GM12878 (cell line): ENCODE measurements at regions not wholly inside any gene's neighbourhood (a gene's known extent, or its start where the extent isn't known, plus 50 kb on each side); places are given as distances from the start of the nearest gene placed in this dataset.

ENCODE experiments used
- ATAC-seq: fragments of 200-7000 bp; cut with Tn5 transposase; 3 replicates; pipeline ENCODE4 v1.9.1; 2020; ENCODE audit warnings: mild to moderate bottlenecking, moderate library complexity
- BruUV-seq: library from RNA; stranded (reverse); fragments of 400-500 nt; replicated peaks from 2 replicates; lab custom pipeline; 2021; lab: Mats Ljungman, UMichigan
- CTCF ChIA-PET: fragments of 300-600 bp; sonication (Branson Sonifier 250); formaldehyde crosslinking; extraction: SDS; loops from one replicate; lab custom pipeline; 2021; ENCODE audit warnings: inconsistent platforms; lab: Yijun Ruan, JAX
- POLR2A ChIA-PET: fragments of 350-600 bp; formaldehyde crosslinking; extraction: SDS; loops from one replicate; lab custom pipeline; 2021; ENCODE audit warnings: inconsistent platforms; lab: Charles Lee
- RAD21 ChIA-PET: fragments of 300-600 bp; sonication (Branson Sonifier 250); formaldehyde crosslinking; loops from one replicate; lab custom pipeline; 2023; ENCODE audit warnings: antibody characterized with exemption; ENCODE audit not compliant: unreplicated experiment; lab: Charles Lee
- SMC1A ChIA-PET: fragments of 300-600 bp; sonication (Branson Sonifier 250); formaldehyde crosslinking; loops from one replicate; lab custom pipeline; 2023; ENCODE audit not compliant: unreplicated experiment, uncharacterized antibody; lab: Charles Lee
- DNase-seq: peaks from one replicate; pipeline ENCODE4 v3.0.0-alpha.2; 2011; ENCODE audit warnings: low read depth, low spot score
- FAIRE-seq: peaks from 3 replicates; lab custom pipeline; 2011; peaks lifted over from hg19 to GRCh38; lab: Jason Lieb, UNC
- H2AFZ ChIP-seq: 2 replicates; pipeline ENCODE4 v1.6.0; 2011; ENCODE audit warnings: low read depth, low read length, control low read depth; ENCODE audit not compliant: control insufficient read depth
- H3K27ac ChIP-seq: 2 replicates; pipeline ENCODE4 v1.5.1; 2011; ENCODE audit warnings: control low read depth; ENCODE audit not compliant: control insufficient read depth, insufficient read depth
- H3K27me3 ChIP-seq, 2 experiments: replicated peaks in 1 of 2; 2 replicates each; pipeline versions ENCODE4 v1.6.0 to v1.6.1; 2011; ENCODE audit warnings: low read length in 1 of 2; ENCODE audit not compliant: control insufficient read depth in 2 of 2, insufficient read depth in 2 of 2
- H3K36me3 ChIP-seq, 2 experiments: 2 replicates each; pipeline ENCODE4 v1.5.1; 2011; ENCODE audit warnings: low read length in 1 of 2; ENCODE audit not compliant: control insufficient read depth in 2 of 2, insufficient read depth in 2 of 2
- H3K4me1 ChIP-seq: 2 replicates; pipeline ENCODE4 v1.6.1; 2011; ENCODE audit warnings: mild to moderate bottlenecking, low read length, moderate library complexity, mixed read lengths; ENCODE audit not compliant: control insufficient read depth, insufficient read depth
- H3K4me2 ChIP-seq: 2 replicates; pipeline ENCODE4 v1.6.0; 2011; ENCODE audit warnings: control low read depth; ENCODE audit not compliant: control insufficient read depth, insufficient read depth
- H3K4me3 ChIP-seq: fragments of 200-600 bp; sonication (generic); 2 replicates; pipeline ENCODE4 v1.5.1; 2016
- H3K79me2 ChIP-seq: 2 replicates; pipeline ENCODE4 v1.6.0; 2011; ENCODE audit warnings: low read length; ENCODE audit not compliant: control insufficient read depth, insufficient read depth
- H3K9ac ChIP-seq: 2 replicates; pipeline ENCODE4 v1.8.0; 2011; ENCODE audit warnings: low read length, control low read depth, mixed read lengths; ENCODE audit not compliant: control insufficient read depth, insufficient read depth
- H3K9me3 ChIP-seq: replicated peaks from 3 replicates; pipeline ENCODE4 v1.5.1; 2011; ENCODE audit warnings: mild to moderate bottlenecking, low read length; ENCODE audit not compliant: control insufficient read depth, insufficient read depth
- H4K20me1 ChIP-seq: 2 replicates; pipeline ENCODE4 v1.6.0; 2011; ENCODE audit not compliant: control insufficient read depth, insufficient read depth
- ATF7 ChIP-seq: fragments of 450-650 bp; IDR thresholded peaks from 2 replicates; pipeline ENCODE4 v1.6.1; 2016; ENCODE audit warnings: low read depth, mild to moderate bottlenecking
- CHD1 ChIP-seq: IDR thresholded peaks from 2 replicates; pipeline ENCODE4 v1.6.1; 2012; ENCODE audit warnings: low read depth, low read length, improper control_type of control experiment
- CHD4 ChIP-seq: fragments of 200-600 bp; sonication (generic); IDR thresholded peaks from 2 replicates; pipeline ENCODE4 v1.6.1; 2016; ENCODE audit warnings: mild to moderate bottlenecking
- ESRRA ChIP-seq: IDR thresholded peaks from 2 replicates; pipeline ENCODE4 v1.6.1; 2012; ENCODE audit warnings: mild to moderate bottlenecking, low read length, improper control_type of control experiment
- MLLT1 ChIP-seq: fragments of 450-650 bp; IDR thresholded peaks from 2 replicates; pipeline ENCODE4 v1.6.1; 2016; ENCODE audit warnings: mild to moderate bottlenecking
- NRF1 ChIP-seq: conservative IDR thresholded peaks from 2 replicates; pipeline ENCODE4 v1.6.1; 2011; ENCODE audit warnings: mild to moderate bottlenecking, low read depth, low read length, improper control_type of control experiment
- POLR2A ChIP-seq: IDR thresholded peaks from 2 replicates; pipeline ENCODE4 v1.6.1; 2011; ENCODE audit warnings: low read depth, mild to moderate bottlenecking, low read length
- RAD21 ChIP-seq: IDR thresholded peaks from 2 replicates; pipeline ENCODE4 v1.6.1; 2011; ENCODE audit warnings: mild to moderate bottlenecking, low read depth, low read length, moderate library complexity; ENCODE audit not compliant: insufficient read depth
- SIX5 ChIP-seq: IDR thresholded peaks from 2 replicates; pipeline ENCODE4 v1.6.1; 2011; ENCODE audit warnings: mild to moderate bottlenecking, low read depth, low read length, moderate library complexity; ENCODE audit not compliant: severe bottlenecking
- SP1 ChIP-seq: IDR thresholded peaks from one replicate; pipeline ENCODE4 v1.6.1; 2011; ENCODE audit warnings: low read depth, low read length
- SUZ12 ChIP-seq: fragments of 200-600 bp; sonication (generic); IDR thresholded peaks from one replicate; pipeline ENCODE4 v1.6.1; 2018; ENCODE audit warnings: antibody characterized with exemption, mild to moderate bottlenecking; ENCODE audit not compliant: unreplicated experiment
- ZBTB33 ChIP-seq: fragments of 450-650 bp; IDR thresholded peaks from 2 replicates; pipeline ENCODE4 v1.6.1; 2017; ENCODE audit warnings: mild to moderate bottlenecking
- ZBTB40 ChIP-seq: fragments of 450-650 bp; IDR thresholded peaks from 2 replicates; pipeline ENCODE4 v1.6.1; 2016; ENCODE audit warnings: mild to moderate bottlenecking, moderate library complexity, borderline replicate concordance
- ZNF217 ChIP-seq: fragments of 450-650 bp; IDR thresholded peaks from 2 replicates; pipeline ENCODE4 v1.6.1; 2017; ENCODE audit warnings: antibody characterized with exemption, mild to moderate bottlenecking
- ZNF384 ChIP-seq: IDR thresholded peaks from 2 replicates; pipeline ENCODE4 v1.6.1; 2012; ENCODE audit warnings: low read depth, mild to moderate bottlenecking, low read length, improper control_type of control experiment, borderline replicate concordance
- WGBS: methylation state at CpG from one replicate; pipeline ENCODE4 v1.1.6; 2016; ENCODE audit warnings: low lambda C conversion rate; ENCODE audit not compliant: insufficient replicate concordance, insufficient coverage; ENCODE audit errors: missing lambda C conversion rate; 5-methylcytosine and 5-hydroxymethylcytosine counted together
- in situ Hi-C: fragments of 300-500 bp; cut with MboI; formaldehyde crosslinking; loops from 9 replicates; pipeline ENCODE4 v1.14.3; 2018; ENCODE audit warnings: mixed read lengths
- intact Hi-C: fragments of 100-400 bp; cut with micrococcal nuclease; formaldehyde crosslinking; loops from one replicate; pipeline ENCODE4 v1.14.2; 2022; ENCODE audit not compliant: unreplicated experiment

- TF ChIP-seq MLLT1 (no peak), CHD1 (no peak)
Observed at GRCh38 chr2:15792331-15792730, 148.0 kb upstream of the MYCN start (continued).

- Histone ChIP-seq H2AFZ (no peak overlapping the region), H3K4me3 (no peak overlapping the region), H3K79me2 (no peaks in the 10 kb centered on the region), H3K27me3 (peaks cover 0 to 2% of the 10 kb centered on the region in 2 experiments; a peak in 2 of 4 replicates), H3K4me2 (no peak overlapping the region), H4K20me1 (no peaks in the 10 kb centered on the region), H3K36me3 (no peaks in the 10 kb centered on the region), H3K9me3 (no peaks in the 10 kb centered on the region), H3K27ac (no peak overlapping the region)
- BruUV-seq = no TSS peak
- ChIA-PET SMC1A (no interaction called here), RAD21 (no interaction called here), POLR2A (no interaction called here)
- FAIRE-seq (no peak), ATAC-seq (no peak)
- WGBS = 12% methylated on average over 8 of the region's 8 CpGs
- in situ Hi-C loops = no loop called here
- no peak for TF ChIP-seq POLR2A
- TF ChIP-seq ZBTB33 = no peak
- TF ChIP-seq ZNF384 = no peak
- no peak for TF ChIP-seq SIX5
- TF ChIP-seq ZBTB40 = no peak
- no peak for TF ChIP-seq ATF7
- no peak for TF ChIP-seq SUZ12
- no peak for TF ChIP-seq NRF1
- TF ChIP-seq SP1 = no peak
- TF ChIP-seq ZNF217 = no peak
- TF ChIP-seq ESRRA = no peak
- no peak for TF ChIP-seq CHD4
- TF ChIP-seq RAD21 = no peak
- TF ChIP-seq, all 136 proteins: peak for 0
- no peaks in the 10 kb centered on the region for H3K4me1 ChIP-seq
- intact Hi-C loops = no loop called here
- no peak overlapping the region for H3K9ac ChIP-seq
- CTCF ChIA-PET = no interaction called here
- DNase-seq = no peak
Observed at GRCh38 chr2:15793078-15793913, 147.1 kb upstream of the MYCN start.
